Neural crest cell (in vitro differentiated cells): ENCODE measurements at regions not wholly inside any gene's neighbourhood (a gene's known extent, or its start where the extent isn't known, plus 50 kb on each side); places are given as distances from the start of the nearest gene placed in this dataset.
A peak's percentile ranks its signal among the peaks of the same experiment; 100 is the strongest.

Experiments used
- DNase-seq: peaks from one replicate; pipeline ENCODE4 v3.0.0; 2021; ENCODE audit warnings: low read depth, mixed read lengths, low spot score
- H3K27ac Mint-ChIP-seq: one replicate; pipeline ENCODE4 v1.8.0; 2021; ENCODE audit warnings: mild to moderate bottlenecking, mixed read lengths; ENCODE audit not compliant: unreplicated experiment
- H3K27me3 Mint-ChIP-seq: 2 replicates; pipeline ENCODE4 v1.8.0; 2021; ENCODE audit warnings: low read depth, mild to moderate bottlenecking, mixed read lengths
- H3K36me3 Mint-ChIP-seq: 2 replicates; pipeline ENCODE4 v1.8.0; 2021; ENCODE audit warnings: low read depth, mild to moderate bottlenecking, mixed read lengths
- H3K4me1 Mint-ChIP-seq: 2 replicates; pipeline ENCODE4 v1.8.0; 2021; ENCODE audit warnings: mixed read lengths
- H3K4me3 Mint-ChIP-seq: one replicate; pipeline ENCODE4 v1.8.0; 2021; ENCODE audit warnings: mild to moderate bottlenecking, mixed read lengths
- H3K9me3 Mint-ChIP-seq: 2 replicates; pipeline ENCODE4 v1.8.0; 2021; ENCODE audit warnings: mixed read lengths
- TF ChIP-seq, protein P1 (sequence below): fragments of 200-600 bp; sonication (generic); conservative IDR thresholded peaks from 2 replicates; pipeline ENCODE4 v1.5.0; 2021; ENCODE audit warnings: antibody characterized with exemption, mild to moderate bottlenecking

DNA sequence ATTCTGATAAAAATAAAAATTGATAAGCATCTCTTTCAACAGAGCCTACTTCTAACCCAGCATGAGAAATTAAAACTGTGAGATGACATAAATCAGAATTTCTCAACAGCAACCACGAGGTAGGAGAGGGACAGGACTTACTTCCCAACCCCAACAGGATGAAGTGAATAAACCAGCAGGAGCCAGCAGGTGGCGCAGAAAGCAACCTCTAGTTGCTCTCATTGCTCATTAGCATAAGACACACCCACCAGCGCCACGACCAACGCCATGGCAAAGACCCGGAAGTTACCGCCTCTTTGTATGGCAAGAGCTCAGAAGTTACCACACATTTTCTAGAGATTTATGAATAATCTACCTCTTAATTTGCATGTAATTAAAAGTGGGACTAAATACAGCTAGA, 189.4 kb upstream of the CDH8 start:
- TF ChIP-seq, protein P1, sequence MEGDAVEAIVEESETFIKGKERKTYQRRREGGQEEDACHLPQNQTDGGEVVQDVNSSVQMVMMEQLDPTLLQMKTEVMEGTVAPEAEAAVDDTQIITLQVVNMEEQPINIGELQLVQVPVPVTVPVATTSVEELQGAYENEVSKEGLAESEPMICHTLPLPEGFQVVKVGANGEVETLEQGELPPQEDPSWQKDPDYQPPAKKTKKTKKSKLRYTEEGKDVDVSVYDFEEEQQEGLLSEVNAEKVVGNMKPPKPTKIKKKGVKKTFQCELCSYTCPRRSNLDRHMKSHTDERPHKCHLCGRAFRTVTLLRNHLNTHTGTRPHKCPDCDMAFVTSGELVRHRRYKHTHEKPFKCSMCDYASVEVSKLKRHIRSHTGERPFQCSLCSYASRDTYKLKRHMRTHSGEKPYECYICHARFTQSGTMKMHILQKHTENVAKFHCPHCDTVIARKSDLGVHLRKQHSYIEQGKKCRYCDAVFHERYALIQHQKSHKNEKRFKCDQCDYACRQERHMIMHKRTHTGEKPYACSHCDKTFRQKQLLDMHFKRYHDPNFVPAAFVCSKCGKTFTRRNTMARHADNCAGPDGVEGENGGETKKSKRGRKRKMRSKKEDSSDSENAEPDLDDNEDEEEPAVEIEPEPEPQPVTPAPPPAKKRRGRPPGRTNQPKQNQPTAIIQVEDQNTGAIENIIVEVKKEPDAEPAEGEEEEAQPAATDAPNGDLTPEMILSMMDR, result peak; percentile 70
- no peaks in the 10 kb centered on the region for H3K36me3 Mint-ChIP-seq
- H3K4me1 Mint-ChIP-seq, result no peaks in the 10 kb centered on the region
- no peak overlapping the region for H3K27ac Mint-ChIP-seq
- no peak overlapping the region for H3K4me3 Mint-ChIP-seq
- H3K9me3 Mint-ChIP-seq, result peaks cover 5% of the 10 kb centered on the region
- no peaks in the 10 kb centered on the region for H3K27me3 Mint-ChIP-seq
- peak; percentile 65 for DNase-seq

DNA sequence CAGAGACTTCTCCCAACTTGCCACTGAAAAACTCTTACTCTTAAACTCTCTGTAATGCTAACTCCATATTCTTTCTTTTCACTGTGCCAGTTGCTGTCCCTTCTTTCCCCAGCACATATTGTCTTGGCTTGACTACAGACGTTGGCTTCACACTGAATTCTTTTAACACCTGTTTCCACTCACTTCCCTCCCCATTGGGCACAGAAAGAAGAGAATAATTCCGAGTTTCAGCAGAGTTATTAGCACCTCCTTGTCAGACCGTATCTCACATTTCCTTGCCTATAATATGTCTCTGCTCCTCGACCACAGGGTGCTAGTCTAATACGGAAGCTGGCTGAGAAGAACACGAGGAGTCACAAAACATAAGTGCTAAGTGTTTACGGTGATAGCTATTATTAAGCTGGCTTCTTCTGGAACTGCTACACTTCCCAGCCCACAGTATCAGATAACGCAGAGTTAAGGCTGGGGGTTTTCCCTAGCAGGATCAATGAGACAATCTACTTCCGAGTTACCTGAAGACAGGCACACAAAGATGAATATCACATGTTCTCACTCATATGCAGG, 188.5 kb upstream of the CDH8 start:
- Mint-ChIP-seq H3K27ac (no peak overlapping the region), H3K4me3 (no peak overlapping the region), H3K4me1 (no peaks in the 10 kb centered on the region), H3K27me3 (no peaks in the 10 kb centered on the region), H3K9me3 (peaks cover 8% of the 10 kb centered on the region), H3K36me3 (no peaks in the 10 kb centered on the region)
- TF ChIP-seq, protein P1, result no peak
- no peak for DNase-seq

DNA sequence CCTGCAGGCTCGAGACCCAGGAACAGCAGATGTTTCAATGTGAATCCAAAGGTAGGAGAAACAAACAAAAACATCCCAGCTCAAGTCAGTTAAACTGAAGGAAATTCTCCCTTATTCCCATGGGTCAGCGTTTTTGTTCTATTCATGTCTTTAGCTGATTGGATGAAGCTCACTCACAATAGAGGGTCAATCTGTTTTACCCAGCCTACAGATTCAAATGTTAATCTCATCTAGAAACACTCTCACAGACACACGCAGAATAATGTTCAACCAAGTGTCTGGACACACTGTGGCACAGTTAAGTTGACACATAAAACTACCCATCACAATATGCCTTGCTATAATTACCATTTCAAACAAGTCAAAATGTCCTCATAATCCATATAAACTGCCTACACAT, 180.6 kb upstream of the CDH8 start:
- no peak for DNase-seq
- TF ChIP-seq, protein P1, result no peak
- peaks cover 9% of the 10 kb centered on the region for H3K4me1 Mint-ChIP-seq
- no peak overlapping the region for H3K27ac Mint-ChIP-seq
- no peak overlapping the region for H3K4me3 Mint-ChIP-seq
- H3K9me3 Mint-ChIP-seq, result peaks cover 10% of the 10 kb centered on the region
- H3K36me3 Mint-ChIP-seq, result no peaks in the 10 kb centered on the region
- H3K27me3 Mint-ChIP-seq, result no peaks in the 10 kb centered on the region

DNA sequence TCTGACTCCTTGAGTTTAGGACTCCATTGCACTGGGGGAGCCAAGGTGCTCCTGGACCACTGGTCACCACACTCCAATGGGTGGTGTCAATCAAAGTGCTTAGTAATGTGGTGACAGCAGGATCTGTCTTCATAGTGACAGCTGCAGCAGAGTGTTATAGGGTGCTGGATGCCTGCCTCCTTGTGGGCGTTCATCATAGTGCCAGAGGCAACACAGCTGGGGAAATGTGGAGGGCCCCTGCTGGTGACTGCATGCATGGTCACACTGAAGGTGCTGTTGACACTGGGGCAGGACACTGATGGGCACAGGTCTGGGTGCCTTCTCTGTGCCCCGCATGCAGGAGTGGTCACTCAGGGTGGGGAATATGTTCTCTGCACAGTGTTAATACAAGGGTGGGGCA, 177.5 kb upstream of the CDH8 start:
- Mint-ChIP-seq H3K36me3 (peaks cover 3% of the 10 kb centered on the region), H3K4me1 (peaks cover 9% of the 10 kb centered on the region), H3K27me3 (no peaks in the 10 kb centered on the region), H3K9me3 (peaks cover 13% of the 10 kb centered on the region), H3K27ac (no peak overlapping the region), H3K4me3 (no peak overlapping the region)
- no peak for DNase-seq
- TF ChIP-seq, protein P1, result peak; percentile 33

DNA sequence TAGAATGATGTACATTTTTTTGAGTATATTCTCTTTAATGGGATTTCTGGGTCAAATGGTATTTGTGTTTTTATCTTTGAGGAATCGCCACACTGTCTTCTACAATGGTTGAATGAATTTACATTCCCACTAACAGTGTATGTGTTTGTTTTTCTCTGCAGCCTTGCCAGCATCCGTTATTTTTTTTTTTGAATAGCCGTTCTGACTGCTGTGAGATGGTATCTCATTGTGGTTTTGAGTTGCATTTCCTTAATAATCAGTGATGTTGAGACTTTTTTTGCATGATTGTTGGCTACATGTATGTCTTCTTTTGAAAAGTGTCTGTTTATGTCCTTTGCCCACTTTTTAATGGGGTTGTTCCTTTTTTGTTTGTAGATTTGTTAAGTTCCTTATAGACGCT, 172.7 kb upstream of the CDH8 start:
- no peak overlapping the region for H3K27ac Mint-ChIP-seq
- H3K9me3 Mint-ChIP-seq, result peaks cover 10% of the 10 kb centered on the region
- TF ChIP-seq, protein P1, result no peak
- no peak overlapping the region for H3K4me3 Mint-ChIP-seq
- DNase-seq, result no peak
- H3K4me1 Mint-ChIP-seq, result no peaks in the 10 kb centered on the region
- peaks cover 3% of the 10 kb centered on the region for H3K36me3 Mint-ChIP-seq
- H3K27me3 Mint-ChIP-seq, result no peaks in the 10 kb centered on the region
